GM20000 (cell line): ENCODE measurements at regions not wholly inside any gene's neighbourhood (a gene's known extent, or its start where the extent isn't known, plus 50 kb on each side); places are given as distances from the start of the nearest gene placed in this dataset.
"Not testable (repeated sequence)": the region's sequence is repeated elsewhere in the genome, so short reads cannot be mapped to it uniquely, and the experiment has no call there.

Experiments used
- DNase-seq: peaks from one replicate; pipeline ENCODE4 v3.0.0; 2012; ENCODE audit warnings: low spot score

DNA sequence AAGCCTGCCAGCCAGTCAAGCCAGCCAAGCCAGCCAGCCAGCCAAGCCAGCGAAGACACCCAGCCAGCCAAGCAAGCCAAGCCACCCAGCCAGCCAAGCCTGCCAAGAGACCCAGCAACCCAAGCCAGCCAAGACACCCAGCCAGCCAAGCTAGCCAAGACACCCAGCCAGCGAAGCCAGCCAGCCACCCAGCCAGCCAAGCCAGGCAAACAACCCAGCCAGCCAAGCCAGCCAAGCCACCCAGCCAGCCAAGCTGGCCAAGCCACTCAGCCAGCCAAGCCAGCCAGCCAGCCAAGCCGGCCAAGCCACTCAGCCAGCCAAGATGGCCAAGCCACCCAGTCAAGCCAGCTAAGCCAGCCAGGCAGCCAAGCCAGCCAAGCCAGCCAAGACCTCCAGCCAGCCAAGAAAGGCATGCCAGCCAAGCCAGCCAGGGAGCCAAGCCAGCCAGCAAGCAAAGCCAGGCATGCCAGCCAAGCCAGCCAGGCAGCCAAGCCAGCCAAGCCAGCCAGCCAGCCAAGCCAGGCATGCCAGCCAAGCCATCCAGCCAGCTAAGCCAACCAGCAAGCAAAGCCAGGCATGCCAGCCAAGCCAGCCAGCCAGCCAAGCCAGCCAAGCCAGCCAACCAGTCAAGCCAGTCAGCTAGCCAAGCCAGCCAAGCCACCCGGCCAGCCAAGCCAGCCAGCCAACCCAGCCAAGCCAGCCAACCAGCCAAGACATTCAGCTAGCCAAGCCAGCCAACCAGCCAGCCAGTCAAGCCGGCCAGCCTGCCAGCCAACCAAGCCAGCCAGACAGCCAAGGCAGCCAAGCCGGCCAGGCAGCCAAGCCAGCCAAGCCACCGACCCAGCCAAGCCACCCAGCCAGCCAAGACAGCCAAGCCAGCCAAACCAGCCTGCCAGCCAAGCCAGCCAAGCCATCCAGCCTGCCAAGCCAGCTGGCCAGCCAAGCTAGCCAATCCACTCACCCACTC, 323.8 kb upstream of the PLGLB2 start:
- not testable (repeated sequence) for DNase-seq

DNA sequence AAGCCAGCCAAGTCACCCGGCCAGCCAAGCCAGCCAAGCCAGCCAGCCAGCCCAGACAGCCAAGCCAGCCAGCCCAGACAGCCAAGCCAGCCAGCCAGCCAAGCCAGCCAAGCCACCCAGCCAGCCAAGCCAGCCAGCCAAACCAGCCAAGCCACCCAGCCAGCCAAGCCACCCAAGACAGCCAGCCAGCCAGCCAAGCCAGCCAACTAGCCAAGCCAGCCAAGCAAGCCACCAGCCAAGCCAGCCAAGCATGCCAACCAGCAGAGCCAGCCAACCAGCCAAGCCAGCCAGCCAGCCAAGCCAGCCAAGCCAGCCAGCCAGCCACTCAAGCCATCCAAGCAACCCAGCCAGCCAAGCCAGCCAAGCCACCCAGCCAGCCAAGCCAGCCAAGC, 323.1 kb upstream of the PLGLB2 start:
- DNase-seq = not testable (repeated sequence)

DNA sequence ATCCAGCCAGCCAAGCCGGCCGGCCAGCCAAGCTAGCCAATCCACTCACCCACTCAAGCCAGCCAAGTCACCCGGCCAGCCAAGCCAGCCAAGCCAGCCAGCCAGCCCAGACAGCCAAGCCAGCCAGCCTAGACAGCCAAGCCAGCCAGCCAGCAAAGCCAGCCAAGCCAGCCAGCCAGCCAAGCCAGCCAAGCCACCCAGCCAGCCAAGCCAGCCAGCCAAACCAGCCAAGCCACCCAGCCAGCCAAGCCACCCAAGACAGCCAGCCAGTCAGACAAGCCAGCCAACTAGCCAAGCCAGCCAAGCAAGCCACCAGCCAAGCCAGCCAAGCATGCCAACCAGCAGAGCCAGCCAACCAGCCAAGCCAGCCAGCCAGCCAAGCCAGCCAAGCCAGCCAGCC, 322.7 kb upstream of the PLGLB2 start:
- DNase-seq = not testable (repeated sequence)

DNA sequence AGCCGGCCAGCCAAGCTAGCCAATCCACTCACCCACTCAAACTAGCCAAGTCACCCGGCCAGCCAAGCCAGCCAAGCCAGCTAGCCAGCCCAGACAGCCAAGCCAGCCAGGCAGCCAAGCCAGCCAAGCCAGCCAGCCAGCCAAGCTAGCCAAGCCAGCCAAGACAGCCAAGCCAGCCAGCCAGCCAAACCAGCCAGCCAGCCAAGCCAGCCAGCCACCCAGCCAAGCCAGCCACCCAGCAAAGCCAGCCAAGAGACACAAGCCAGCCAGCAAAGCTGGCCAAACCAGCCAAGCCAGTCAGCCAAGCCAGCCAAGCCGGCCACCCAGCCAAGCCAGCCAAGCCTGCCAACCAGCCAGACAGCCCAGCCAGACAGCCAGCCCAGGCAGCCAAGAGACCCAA, 322.2 kb upstream of the PLGLB2 start:
- not testable (repeated sequence) for DNase-seq

- not testable (repeated sequence) for DNase-seq
These were observed 319.3 kb upstream of the PLGLB2 start for GRCh38 chr2:87428452-87429130.

- DNase-seq = not testable (repeated sequence)
These were observed 318.5 kb upstream of the PLGLB2 start for GRCh38 chr2:87429206-87429930.

GRCh38 chr2:87429931-87430275, 318.0 kb upstream of the PLGLB2 start:
- not testable (repeated sequence) for DNase-seq

GRCh38 chr2:87431051-87431450, 316.8 kb upstream of the PLGLB2 start:
- not testable (repeated sequence) for DNase-seq

GRCh38 chr2:87432711-87433453, 315.0 kb upstream of the PLGLB2 start:
- not testable (repeated sequence) for DNase-seq

GRCh38 chr2:87436007-87436406, 311.9 kb upstream of the PLGLB2 start:
- DNase-seq = not testable (repeated sequence)

GRCh38 chr2:87437701-87438260, 310.1 kb upstream of the PLGLB2 start:
- not testable (repeated sequence) for DNase-seq

DNA sequence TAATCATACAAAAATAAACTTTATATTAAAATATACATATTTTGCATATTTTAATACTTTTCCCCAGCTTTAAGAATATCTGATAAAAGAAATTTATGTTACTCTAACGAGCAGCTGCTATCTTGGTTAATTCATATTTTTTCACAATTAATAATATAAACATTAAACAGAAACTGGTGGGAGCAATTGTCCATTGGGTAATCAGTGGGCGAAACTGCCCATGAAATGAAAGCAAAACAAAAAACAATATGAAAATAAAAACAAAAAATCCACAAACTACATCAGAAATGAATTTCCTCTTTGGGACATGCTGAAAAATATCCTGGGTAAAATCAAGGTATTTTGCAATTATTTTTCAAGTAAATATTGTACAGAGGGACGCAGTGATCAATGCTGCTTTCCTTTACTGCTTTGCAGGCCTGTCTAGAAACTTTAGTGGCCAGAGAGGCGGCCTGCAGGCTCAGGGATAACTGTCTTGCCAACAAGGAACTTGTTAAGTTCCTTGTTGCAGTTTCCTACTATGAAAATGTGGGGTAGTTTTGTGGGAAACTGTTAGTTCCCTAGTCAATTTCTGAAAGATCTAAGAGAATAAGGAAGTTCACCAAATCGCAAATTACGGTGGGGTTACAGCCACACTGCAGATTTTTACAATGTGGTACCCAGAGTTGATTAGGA, 309.0 kb upstream of the PLGLB2 start:
- DNase-seq = not testable (repeated sequence)

DNA sequence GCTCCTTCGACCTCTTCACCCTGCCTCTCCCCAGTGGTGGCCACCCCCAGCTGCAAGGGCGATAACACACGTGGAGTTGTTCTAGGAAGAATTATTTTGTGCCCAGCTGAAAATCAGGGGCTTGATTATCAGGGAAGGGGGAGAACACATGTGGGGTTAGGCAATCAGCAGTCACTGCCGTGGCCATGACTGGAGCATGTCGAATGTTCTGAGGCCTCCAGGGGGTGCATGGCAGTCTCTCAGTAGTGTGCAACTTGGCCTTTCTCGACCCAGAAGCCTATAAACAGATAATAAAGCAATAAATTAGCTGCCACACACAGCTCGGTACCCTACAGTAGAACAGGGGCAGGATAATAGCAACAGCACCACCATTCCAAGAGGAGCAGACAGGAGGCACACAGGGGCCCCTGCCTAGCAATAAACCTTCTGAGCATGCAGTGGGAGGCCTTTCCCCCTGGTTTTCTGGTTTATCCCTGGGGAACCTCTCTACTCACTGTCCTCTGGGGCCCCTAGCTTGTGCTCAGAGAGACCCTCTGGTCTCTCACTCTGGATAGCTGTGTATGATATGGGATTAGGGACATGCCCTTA, 308.2 kb upstream of the PLGLB2 start:
- not testable (repeated sequence) for DNase-seq

DNA sequence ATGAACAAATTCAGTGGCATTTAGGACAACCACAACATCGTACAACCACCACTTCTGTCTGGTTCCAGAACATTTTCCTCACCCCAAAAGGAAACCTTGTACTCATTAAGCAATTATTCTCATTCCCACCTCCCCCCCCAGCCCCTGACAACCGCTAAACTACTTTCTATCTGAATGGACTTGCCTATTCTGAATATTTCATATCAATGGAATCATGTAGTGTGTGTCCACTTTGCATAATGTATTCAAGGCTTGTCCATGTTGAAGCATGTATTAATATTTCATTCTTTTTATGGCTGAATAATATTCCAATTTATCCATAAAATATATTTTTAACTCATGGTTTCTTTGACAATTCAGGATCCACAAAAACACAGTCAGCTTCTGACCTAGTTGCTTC, 307.2 kb upstream of the PLGLB2 start:
- DNase-seq = not testable (repeated sequence)

GRCh38 chr2:87441375-87441774, 306.5 kb upstream of the PLGLB2 start:
- not testable (repeated sequence) for DNase-seq

DNA sequence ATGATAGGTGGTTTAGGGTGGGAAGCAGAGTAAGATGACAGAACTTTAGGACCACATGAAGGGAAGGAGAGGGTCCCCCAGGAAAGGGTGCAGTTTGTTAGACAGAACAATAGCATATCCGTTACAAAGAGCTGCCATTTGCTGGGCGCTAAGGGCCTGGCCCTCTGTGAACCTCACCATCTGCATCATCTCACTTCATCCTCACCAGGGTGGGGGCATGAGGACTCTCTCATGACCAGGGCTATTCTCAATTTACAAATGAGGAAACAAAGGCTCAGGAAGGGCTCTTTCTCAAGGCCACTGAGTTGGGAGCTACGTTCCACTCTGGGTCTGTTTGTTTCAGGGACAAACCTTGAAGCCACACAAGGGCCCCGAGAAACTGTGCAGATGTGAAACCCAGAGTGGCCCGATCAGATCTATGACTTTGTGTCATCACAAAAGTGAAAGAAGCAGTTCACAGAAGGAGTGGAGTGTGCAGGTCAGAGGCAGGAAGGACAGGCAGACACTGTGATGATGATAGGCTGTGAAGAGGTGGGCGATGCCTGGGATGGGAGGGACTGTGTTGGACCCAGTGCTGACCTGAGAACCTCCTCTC, 304.8 kb upstream of the PLGLB2 start:
- not testable (repeated sequence) for DNase-seq

DNA sequence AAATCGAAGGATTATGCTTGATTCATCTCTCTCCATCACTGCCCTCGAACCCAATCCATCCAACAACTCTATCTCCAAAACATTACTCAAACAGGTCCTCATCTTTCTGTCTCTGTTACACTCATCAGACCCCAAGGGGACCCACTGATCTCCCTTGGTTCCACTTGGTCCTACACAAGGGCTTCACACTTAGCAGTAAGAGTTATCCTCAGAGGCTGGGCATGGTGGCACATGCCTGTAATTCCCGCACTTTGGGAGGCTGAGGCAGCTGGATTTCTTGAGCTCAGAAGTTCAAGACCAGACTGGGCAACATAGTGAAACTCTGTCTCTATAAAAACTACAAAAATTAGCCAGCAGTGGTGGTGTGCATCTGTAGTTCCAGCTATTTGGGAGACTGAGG, 302.9 kb upstream of the PLGLB2 start:
- not testable (repeated sequence) for DNase-seq

GRCh38 chr2:87445613-87446312, 302.1 kb upstream of the PLGLB2 start:
- DNase-seq = not testable (repeated sequence)

DNA sequence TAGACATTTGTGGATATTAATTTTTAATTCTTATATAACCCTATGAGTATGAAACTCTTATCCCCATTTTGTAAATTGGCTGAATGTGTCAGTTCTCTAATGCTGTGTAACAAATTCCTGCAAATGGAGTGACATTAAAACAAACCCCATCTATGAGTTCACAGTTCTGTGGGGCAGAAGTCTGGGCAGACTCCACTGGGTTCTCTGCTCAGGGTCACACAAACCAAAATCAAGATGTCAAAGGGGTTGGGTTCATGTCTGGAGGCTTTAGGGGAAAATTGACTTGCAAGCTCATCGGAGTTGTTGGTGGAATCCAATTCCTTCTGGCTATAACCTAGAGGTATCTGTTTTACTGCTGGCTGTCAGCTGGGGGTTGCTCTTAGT, 301.6 kb upstream of the PLGLB2 start:
- not testable (repeated sequence) for DNase-seq
